Gastroesophageal sphincter (tissue), 4 donors: ENCODE measurements at regions not wholly inside any gene's neighbourhood (a gene's known extent, or its start where the extent isn't known, plus 50 kb on each side); places are given as distances from the start of the nearest gene placed in this dataset.

Experiments
- ATAC-seq: fragments of 150-250 bp; one replicate; pipeline ENCODE4 v1.9.1; 2016; ENCODE audit warnings: mild to moderate bottlenecking, moderate library complexity
- H3K27ac ChIP-seq, 4 donors: fragments of 200-600 bp; sonication (generic) in 3 of 4; 1 replicate in 3 of 4; 2 replicates in 1 of 4; pipeline ENCODE4 v1.5.1; 2016 to 2019
- H3K27me3 ChIP-seq: fragments of 200-600 bp; sonication (generic); one replicate; pipeline ENCODE4 v1.5.1; 2019
- H3K36me3 ChIP-seq, 2 donors: fragments of 200-600 bp; sonication (generic); one replicate each; pipeline ENCODE4 v1.5.1; 2019; ENCODE audit warnings: control low read depth in 1 of 2
- H3K4me1 ChIP-seq, 3 donors: fragments of 200-600 bp; sonication (generic); 1 replicate in 2 of 3; 2 replicates in 1 of 3; pipeline ENCODE4 v1.5.1; 2016 to 2019; ENCODE audit warnings: control low read depth in 2 of 3
- H3K4me3 ChIP-seq, 2 donors: fragments of 200-600 bp; sonication (generic); one replicate each; pipeline ENCODE4 v1.5.1; 2019; ENCODE audit warnings: mild to moderate bottlenecking in 1 of 2, moderate library complexity in 1 of 2
- H3K9me3 ChIP-seq, 3 donors: fragments of 200-600 bp; sonication (generic); one replicate each; pipeline ENCODE4 v1.5.1; 2017 to 2019; ENCODE audit warnings: control low read depth in 2 of 3
- EP300 ChIP-seq: sonication (generic); formaldehyde crosslinking; IDR thresholded peaks from one replicate; pipeline ENCODE4 v1.6.1; 2017; ENCODE audit warnings: antibody characterized with exemption, mild to moderate bottlenecking
- POLR2A ChIP-seq, 2 donors: fragments of 450-650 bp; IDR thresholded peaks; one replicate each; pipeline ENCODE4 v1.6.1; 2017; ENCODE audit warnings: antibody characterized with exemption in 2 of 2, mild to moderate bottlenecking in 2 of 2, moderate library complexity in 1 of 2
- POLR2AphosphoS5 ChIP-seq: sonication (generic); formaldehyde crosslinking; IDR thresholded peaks from one replicate; pipeline ENCODE4 v1.6.1; 2017; ENCODE audit warnings: antibody characterized with exemption
- WGBS, 2 donors: methylation state at CpG; one replicate each; pipeline ENCODE4 v1.1.5; 2018; ENCODE audit warnings: low coverage in 1 of 2; 5-methylcytosine and 5-hydroxymethylcytosine counted together
- TF ChIP-seq, protein P1 (sequence below), 4 experiments: fragments of 200-600 bp in 2 of 4; fragments of 450-650 bp in 2 of 4; sonication (generic) in 1 of 4; IDR thresholded peaks; one replicate each; pipeline ENCODE4 v1.5.1; 2017 to 2019; ENCODE audit warnings: antibody characterized with exemption in 4 of 4, mild to moderate bottlenecking in 2 of 4, moderate library complexity in 2 of 4

DNA sequence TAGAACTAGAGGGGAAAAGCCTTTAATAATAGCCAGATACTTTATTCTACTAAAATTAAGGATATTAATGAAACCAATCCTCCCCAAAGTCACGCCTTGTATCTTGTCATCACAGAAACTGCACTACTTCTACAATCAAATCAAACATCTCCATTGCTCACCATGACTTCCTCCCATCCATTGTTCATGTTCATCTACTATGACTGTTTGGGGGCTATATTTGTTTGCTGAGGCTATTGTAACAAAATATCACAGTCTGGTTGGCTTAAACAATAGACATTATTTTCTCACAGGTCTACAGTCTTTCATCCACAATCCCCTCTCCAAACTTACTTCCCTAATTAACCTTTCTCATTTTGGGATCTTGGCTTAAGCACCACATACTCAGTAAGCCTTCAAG is 193.6 kb upstream of the FSCB start:
- Histone ChIP-seq H3K4me3 (no peak overlapping the region), H3K4me1 (no peaks in the 10 kb centered on the region), H3K27me3 (no peaks in the 10 kb centered on the region), H3K9me3 (peaks cover 0 to 6% (median 0%) of the 10 kb centered on the region in 3 donors), H3K27ac (no peak overlapping the region), H3K36me3 (no peaks in the 10 kb centered on the region)
- no peak for ATAC-seq
- 73 to 85% methylated on average over 1 of the region's 1 CpG for WGBS, 2 donors
- TF ChIP-seq EP300 (no peak), POLR2AphosphoS5 (no peak), POLR2A (IDR thresholded peaks at IDR 0.05) (no peak)
- TF ChIP-seq, protein P1, sequence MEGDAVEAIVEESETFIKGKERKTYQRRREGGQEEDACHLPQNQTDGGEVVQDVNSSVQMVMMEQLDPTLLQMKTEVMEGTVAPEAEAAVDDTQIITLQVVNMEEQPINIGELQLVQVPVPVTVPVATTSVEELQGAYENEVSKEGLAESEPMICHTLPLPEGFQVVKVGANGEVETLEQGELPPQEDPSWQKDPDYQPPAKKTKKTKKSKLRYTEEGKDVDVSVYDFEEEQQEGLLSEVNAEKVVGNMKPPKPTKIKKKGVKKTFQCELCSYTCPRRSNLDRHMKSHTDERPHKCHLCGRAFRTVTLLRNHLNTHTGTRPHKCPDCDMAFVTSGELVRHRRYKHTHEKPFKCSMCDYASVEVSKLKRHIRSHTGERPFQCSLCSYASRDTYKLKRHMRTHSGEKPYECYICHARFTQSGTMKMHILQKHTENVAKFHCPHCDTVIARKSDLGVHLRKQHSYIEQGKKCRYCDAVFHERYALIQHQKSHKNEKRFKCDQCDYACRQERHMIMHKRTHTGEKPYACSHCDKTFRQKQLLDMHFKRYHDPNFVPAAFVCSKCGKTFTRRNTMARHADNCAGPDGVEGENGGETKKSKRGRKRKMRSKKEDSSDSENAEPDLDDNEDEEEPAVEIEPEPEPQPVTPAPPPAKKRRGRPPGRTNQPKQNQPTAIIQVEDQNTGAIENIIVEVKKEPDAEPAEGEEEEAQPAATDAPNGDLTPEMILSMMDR (IDR thresholded peaks at IDR 0.05), result no peak

DNA sequence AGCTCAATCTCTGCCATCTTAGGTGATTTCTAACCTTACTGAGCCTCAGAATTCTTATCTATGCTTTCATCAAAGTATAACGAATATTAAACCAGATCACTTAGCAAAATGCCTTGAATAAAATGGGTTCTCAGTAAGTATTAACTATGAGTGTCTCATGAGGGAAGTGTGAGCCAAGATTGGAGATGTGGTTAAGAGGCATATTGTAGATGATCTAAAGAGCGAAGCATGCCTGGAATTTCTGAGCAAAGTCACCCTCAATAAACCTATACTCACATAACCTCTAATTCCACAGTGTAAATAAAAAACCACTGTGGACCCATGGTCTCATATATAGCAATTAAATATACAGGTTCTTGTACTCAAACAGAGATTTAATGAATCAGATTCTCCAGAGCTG is 193.1 kb upstream of the FSCB start:
- no peaks in the 10 kb centered on the region for H3K36me3 ChIP-seq
- 71 to 94% methylated on average over 2 of the region's 2 CpGs for WGBS, 2 donors
- no peak overlapping the region for H3K4me3 ChIP-seq
- H3K27me3 ChIP-seq, result no peaks in the 10 kb centered on the region
- TF ChIP-seq, protein P1 (IDR thresholded peaks at IDR 0.05), result no peak
- TF ChIP-seq POLR2AphosphoS5 (no peak), EP300 (no peak), POLR2A (IDR thresholded peaks at IDR 0.05) (no peak)
- ATAC-seq, result no peak
- peaks cover 0 to 6% (median 0%) of the 10 kb centered on the region in 3 donors for H3K9me3 ChIP-seq
- no peak overlapping the region for H3K27ac ChIP-seq
- no peaks in the 10 kb centered on the region for H3K4me1 ChIP-seq

DNA sequence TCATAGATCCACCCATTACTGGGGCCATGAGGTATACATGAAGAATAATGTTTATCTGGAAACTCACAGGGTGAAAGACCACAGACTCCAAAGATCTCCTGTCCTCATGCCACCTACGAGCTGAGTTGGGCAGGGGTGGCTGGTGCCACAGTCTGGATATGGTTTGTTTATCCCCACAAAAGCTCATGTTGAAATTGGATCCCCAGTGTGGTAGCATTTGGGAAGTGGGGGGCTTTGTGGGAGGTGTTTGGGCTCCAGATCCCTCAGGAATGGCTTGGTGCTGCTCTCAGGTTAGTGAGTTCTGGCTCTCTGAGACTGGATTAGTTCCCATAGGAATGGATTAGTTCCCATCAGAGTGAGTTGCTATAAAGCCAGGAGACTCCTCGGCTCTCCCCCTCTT is 192.3 kb upstream of the FSCB start:
- no peaks in the 10 kb centered on the region for H3K27me3 ChIP-seq
- no peak for ATAC-seq
- H3K36me3 ChIP-seq, result no peaks in the 10 kb centered on the region
- 0 to 67% methylated on average over 1 to 2 of the region's 2 CpGs for WGBS, 2 donors
- H3K4me3 ChIP-seq, result no peak overlapping the region
- no peaks in the 10 kb centered on the region for H3K4me1 ChIP-seq
- no peak overlapping the region for H3K27ac ChIP-seq
- TF ChIP-seq, protein P1 (IDR thresholded peaks at IDR 0.05), result no peak
- TF ChIP-seq POLR2A (IDR thresholded peaks at IDR 0.05) (no peak), EP300 (no peak), POLR2AphosphoS5 (no peak)
- H3K9me3 ChIP-seq, result peaks cover 0 to 6% (median 0%) of the 10 kb centered on the region in 3 donors

DNA sequence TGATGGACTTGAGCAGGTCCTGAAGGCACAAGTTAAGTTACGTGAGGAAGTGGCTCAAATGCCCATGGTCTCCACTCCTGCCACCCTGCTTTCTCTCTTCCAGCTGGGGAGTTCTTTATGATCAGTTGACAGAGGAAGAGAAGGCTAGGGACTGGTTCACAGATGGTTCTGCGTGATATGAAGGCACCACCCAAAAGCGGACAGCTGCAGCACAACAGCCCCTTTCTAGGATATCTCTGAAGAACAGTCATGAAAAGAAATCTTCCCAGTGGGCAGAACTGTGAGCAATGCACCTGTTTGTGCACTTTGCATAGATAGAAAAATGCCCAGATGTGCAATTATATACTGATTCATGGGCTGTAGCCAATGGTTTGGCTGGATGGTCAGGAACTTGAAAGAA is 162.4 kb upstream of the FSCB start:
- TF ChIP-seq EP300, result no peak
- TF ChIP-seq, protein P1 (IDR thresholded peaks at IDR 0.05), result no peak
- no peak for TF ChIP-seq POLR2AphosphoS5
- no peak for TF ChIP-seq POLR2A (IDR thresholded peaks at IDR 0.05)
- H3K27me3 ChIP-seq, result no peaks in the 10 kb centered on the region
- H3K4me3 ChIP-seq, result no peak overlapping the region
- no peak overlapping the region for H3K27ac ChIP-seq
- no peak for ATAC-seq
- H3K36me3 ChIP-seq, result no peaks in the 10 kb centered on the region
- H3K9me3 ChIP-seq, result peaks cover 0 to 17% (median 0%) of the 10 kb centered on the region in 3 donors
- 94% methylated on average over 3 of the region's 3 CpGs; no CpG with 5 or more reads in 1 of the 2 donors for WGBS, 2 donors
- no peaks in the 10 kb centered on the region for H3K4me1 ChIP-seq

- Histone ChIP-seq H3K4me3 (no peak overlapping the region), H3K9me3 (no peaks in the 10 kb centered on the region), H3K27ac (no peak overlapping the region), H3K4me1 (no peaks in the 10 kb centered on the region), H3K27me3 (no peaks in the 10 kb centered on the region), H3K36me3 (no peaks in the 10 kb centered on the region)
- ATAC-seq, result no peak
- TF ChIP-seq POLR2A (IDR thresholded peaks at IDR 0.05), result no peak
- TF ChIP-seq POLR2AphosphoS5, result no peak
- no peak for TF ChIP-seq EP300
- TF ChIP-seq, protein P1 (IDR thresholded peaks at IDR 0.05), result no peak
- 60 to 71% methylated on average over 1 of the region's 1 CpG for WGBS, 2 donors
Measured at GRCh38 chr14:44663136-44663535, 156.1 kb upstream of the FSCB start.
